ENCODE measurements at regions not wholly inside any gene's neighbourhood (a gene's known extent, or its start where the extent isn't known, plus 50 kb on each side); places are given as distances from the start of the nearest gene placed in this dataset.

- no peak for TF ChIP-seq POLR2A (IDR thresholded peaks at IDR 0.05)
- TF ChIP-seq CTCF (IDR thresholded peaks at IDR 0.05), result no peak
- no peak for TF ChIP-seq EP300 (IDR thresholded peaks at IDR 0.05)
These were observed 372.9 kb downstream of the RMST start for GRCh38 chr12:97835541-97835940.

Data from tibial nerve (tissue), 4 donors.